Activated naive CD4-positive, alpha-beta T cell treated with Interleukin-2 at 50 U/mL for 16 hours (primary cell): ENCODE measurements at regions not wholly inside any gene's neighbourhood (a gene's known extent, or its start where the extent isn't known, plus 50 kb on each side); places are given as distances from the start of the nearest gene placed in this dataset.

Experiments used
- DNase-seq: peaks from one replicate; pipeline ENCODE4 v3.0.0-alpha.2; 2020

DNA sequence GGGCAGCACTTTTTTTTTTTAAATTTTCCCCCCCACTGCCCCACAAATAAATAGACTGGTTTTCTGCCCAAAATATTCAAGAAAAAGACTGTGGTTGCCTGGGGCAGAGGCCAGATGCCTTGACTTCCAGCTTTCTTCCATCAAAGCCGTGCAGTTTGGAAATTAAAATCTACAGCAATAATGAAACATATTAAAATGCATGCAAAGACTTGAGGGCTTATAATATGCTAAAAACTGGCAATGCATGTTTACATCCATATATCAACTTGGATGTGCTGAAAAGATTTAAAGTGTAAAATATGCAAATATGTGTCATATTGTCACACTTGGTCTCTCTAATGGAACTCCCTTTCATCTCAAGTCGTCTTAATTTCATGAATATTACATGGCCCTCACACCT, 2036.2 kb upstream of the PIK3C3 start:
- no peak for DNase-seq

GRCh38 chr18:39913672-39914366, 2041.2 kb upstream of the PIK3C3 start:
- DNase-seq, result no peak

- no peak for DNase-seq
Measured at GRCh38 chr18:39911716-39912115, 2043.3 kb upstream of the PIK3C3 start.

GRCh38 chr18:39909706-39910105, 2045.3 kb upstream of the PIK3C3 start:
- DNase-seq, result no peak

DNA sequence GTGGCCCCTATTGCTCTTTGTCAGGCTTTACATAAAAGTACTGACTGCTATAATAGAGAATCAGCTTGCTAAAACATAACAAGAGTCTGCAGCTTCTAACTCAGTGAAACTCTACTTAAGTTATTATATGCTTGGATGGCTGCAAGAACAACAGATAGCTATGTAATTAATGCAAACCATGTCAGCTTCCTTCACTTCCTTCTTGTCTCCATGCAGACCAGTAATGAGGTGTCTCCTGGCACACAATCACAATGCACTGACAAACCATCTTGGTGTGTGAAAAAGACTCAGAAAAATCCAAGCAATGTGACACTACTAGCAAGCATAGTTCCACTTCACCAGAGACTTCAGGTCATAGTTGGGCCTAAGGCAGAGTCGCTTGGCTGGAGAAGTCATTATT, 2068.9 kb upstream of the PIK3C3 start:
- DNase-seq, result no peak

DNA sequence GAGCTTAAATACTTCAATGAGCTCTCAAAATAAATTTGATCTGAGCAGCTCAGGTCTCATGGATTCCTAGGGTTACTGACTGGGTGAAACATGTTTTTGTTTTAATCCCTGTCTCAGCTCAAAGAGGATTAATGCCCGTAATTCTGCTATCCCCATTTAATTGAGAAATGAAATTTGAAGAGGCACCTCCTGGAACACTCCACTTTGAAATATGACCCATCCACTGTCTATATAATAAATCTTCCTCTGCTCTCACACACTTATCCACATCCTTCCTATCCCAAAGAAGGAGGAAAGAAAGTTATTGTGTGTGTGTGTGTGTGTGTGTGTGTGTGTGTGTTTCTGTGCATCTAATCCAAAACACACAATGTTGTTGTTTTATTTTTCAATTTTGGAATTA, 2082.4 kb upstream of the PIK3C3 start:
- no peak for DNase-seq

GRCh38 chr18:39871961-39872360, 2083.1 kb upstream of the PIK3C3 start:
- no peak for DNase-seq

DNA sequence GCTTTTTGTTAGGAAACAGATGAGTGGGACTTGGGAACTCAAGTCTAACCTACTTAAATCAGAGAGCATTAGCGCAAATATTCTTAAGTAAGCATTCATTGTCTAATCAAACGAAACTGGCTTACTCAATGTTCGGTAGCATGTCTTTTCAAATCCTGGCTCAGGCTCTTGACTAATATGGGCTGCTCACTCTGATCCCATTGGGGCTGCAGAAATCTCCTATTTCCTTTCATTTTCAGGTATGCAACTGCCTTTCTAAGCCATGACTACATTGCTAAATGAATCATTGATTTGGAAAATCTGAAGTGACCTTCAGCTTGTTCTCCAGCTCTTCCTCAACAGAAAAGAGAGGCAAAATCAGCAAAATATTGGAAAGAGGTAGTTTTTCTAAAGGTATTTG, 2084.4 kb upstream of the PIK3C3 start:
- DNase-seq, result no peak

DNA sequence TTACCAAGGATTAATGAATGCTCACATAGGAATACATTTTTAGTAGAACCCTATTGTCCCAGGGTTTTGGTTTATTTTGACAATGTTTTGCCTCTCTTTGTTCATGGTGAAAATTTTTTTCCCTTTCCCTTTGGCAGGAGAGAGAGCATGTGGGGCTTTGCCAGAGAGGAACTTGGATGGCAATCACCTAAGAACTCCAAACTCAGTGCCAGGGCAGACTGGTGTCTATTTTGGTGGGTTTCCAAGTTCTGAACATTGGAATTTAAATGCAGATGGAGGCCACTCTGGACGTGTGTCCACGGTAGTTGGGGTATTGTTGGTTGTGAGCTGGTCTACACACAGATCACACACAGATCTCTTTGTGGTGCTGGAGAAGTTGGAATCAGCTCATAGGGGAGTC, 2091.1 kb upstream of the PIK3C3 start:
- no peak for DNase-seq

GRCh38 chr18:39862341-39862740, 2092.7 kb upstream of the PIK3C3 start:
- no peak for DNase-seq

GRCh38 chr18:39854291-39854690, 2100.7 kb upstream of the PIK3C3 start:
- DNase-seq, result no peak

DNA sequence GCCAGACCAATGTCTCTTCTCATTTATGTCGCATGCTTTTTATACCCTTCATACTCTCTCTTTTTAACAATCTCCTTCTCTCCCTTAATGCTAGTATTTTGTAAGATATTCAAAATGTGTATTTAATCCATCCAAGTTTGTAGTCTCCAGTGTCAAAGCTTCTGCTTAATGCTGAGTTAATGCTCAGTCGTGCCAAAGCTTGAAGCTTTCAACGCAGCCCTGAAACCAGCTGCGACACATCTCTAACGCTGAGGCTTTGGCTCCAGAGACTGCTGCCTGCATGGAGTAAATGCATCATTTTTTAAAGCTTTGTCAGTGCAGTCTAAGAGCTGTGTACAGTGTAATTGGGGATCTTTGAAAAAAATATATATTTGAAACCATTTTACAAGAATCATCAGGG, 2108.8 kb upstream of the PIK3C3 start:
- DNase-seq, result no peak

GRCh38 chr18:39845631-39846030, 2109.4 kb upstream of the PIK3C3 start:
- DNase-seq, result no peak

GRCh38 chr18:39845106-39845505, 2109.9 kb upstream of the PIK3C3 start:
- DNase-seq, result no peak

GRCh38 chr18:39843546-39843945, 2111.5 kb upstream of the PIK3C3 start:
- no peak for DNase-seq

GRCh38 chr18:39842366-39842914, 2112.6 kb upstream of the PIK3C3 start:
- DNase-seq, result no peak

DNA sequence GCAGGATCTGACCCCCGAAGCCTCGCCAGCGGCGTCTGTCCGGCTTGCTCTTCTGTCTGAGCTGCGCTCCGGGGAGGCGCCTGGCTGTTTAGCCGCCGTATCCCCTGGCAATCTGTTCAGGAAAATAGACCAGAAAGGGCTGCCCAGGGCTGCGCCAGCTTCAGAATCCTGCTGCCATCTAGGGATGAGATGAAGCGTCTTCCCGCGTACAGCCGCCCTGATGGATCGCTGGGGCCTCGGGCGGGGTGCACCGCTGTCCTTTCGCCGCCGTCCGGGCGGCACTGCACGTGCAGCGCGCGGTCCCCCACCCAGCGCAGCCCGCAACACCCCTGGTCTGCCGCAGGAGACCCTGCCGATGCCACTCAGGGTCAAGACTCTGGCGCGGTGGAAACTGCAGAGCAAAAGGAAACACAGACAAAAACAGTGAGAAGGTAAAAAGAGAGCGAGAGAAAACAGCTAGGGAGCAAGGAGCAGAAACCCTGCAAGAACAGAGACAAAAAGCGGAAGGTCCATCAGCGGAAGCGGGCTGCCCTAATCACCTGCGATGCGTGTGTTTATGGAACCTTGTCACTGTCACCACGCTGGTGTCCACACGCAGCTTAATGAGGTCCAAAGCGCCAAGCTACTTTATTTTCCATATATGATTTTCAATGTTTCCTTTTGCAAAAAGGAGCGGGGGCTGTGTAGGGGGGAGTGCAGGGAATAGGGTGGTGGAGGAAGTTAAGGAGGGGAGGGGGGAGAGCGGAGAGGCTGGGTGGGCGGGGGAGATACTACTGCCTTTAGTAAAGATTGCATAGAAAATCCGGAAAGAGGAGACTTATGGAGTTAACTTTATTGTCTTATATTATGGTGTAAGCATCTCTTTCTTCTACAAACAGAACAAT, 2113.3 kb upstream of the PIK3C3 start:
- DNase-seq, result no peak

GRCh38 chr18:39840856-39841481, 2114.1 kb upstream of the PIK3C3 start:
- no peak for DNase-seq

- DNase-seq, result no peak
Measured at GRCh38 chr18:39840406-39840805, 2114.6 kb upstream of the PIK3C3 start.

DNA sequence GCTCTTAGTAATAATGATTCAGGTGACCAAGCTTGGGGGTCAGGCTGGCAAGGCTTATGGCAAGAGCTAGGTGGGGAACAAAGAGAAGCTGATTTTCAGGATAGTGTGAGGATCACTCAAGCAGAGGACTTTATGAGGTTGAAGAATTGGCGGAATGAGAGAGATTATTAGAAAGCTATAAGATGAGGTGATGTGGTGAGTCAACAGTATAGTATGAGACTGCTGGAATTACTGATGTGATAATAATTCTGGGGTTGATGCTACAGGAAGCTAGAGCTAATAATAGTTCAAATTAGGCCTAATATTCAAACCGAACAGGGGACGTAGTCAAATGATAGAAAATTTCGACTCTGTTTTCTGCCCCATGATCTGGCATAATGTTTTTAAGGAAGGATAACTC, 2115.3 kb upstream of the PIK3C3 start:
- no peak for DNase-seq

DNA sequence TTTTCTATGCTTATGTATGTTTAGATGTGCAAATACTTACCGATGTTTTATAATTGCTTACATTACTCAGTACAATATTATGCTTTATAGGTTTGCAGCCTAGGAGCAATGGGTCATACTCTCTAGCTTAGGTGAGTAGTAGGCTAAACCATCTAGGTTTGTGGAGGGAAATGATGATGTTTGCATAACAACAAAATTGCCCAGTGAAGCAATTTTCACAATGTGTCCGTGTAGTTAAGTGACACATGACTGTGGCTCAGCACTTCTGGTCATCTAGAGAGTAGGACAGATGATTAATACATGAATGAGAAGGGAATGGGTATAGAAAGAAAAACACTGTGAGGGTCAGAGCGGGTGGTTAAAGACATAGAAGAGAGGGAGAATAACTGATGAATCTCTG, 2116.2 kb upstream of the PIK3C3 start:
- no peak for DNase-seq

DNA sequence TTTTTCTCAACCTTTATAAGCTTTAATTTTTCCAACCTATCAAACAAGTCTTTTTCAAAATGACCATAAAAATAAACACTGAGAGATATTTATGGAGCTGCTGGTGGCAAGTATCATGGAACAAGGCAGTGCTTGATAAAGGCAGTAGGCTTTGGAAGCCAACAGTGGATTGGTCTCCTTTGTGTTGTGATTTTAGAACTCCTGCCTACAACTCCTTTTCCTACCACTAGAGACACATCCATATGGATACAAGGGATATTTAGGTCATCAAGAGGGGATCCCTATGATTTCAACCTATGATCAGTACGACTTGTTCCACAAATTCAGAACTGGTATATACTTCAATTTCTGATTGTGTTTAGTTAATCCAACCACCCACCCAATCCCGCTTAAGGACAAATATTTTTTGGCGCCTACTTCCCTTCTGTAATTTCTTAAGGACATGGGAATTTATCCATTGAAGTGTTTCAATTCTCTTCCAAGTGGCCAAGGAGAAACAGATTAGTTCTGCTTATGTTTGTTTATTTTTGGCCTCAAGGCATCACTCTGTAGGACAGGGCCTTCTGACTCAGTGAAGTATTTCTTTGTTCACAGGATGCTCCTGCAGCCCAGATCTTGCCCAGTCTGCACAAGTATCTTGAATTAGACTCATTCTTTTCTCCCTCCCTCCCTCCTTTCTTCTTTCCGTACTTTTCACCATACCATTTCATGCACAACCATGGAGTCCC, 2119.6 kb upstream of the PIK3C3 start:
- no peak for DNase-seq

DNA sequence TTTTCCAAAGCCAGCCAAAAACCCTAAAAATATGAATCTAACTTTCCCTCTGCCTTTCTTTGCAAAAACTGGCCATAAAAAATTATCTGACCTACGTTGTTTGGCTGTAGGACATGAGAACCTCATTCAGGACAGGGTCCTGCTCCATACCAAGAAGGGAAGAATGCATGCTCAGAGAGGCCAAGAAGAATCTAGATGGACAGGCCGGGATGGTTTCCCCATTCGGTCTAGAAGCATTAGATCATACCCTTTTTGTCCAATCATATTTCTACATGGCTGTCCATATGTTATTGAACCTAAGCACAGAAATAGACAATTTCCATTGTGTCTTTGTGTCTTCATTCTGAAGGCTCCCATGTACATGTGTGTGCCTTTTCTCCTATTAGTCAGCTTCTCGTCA, 2120.4 kb upstream of the PIK3C3 start:
- no peak for DNase-seq
